GM12878 (cell line): ENCODE measurements at regions not wholly inside any gene's neighbourhood (a gene's known extent, or its start where the extent isn't known, plus 50 kb on each side); places are given as distances from the start of the nearest gene placed in this dataset.

ENCODE experiments used
- ATAC-seq: fragments of 200-7000 bp; cut with Tn5 transposase; 3 replicates; pipeline ENCODE4 v1.9.1; 2020; ENCODE audit warnings: mild to moderate bottlenecking, moderate library complexity
- BruUV-seq: library from RNA; stranded (reverse); fragments of 400-500 nt; replicated peaks from 2 replicates; lab custom pipeline; 2021; lab: Mats Ljungman, UMichigan
- CTCF ChIA-PET: fragments of 300-600 bp; sonication (Branson Sonifier 250); formaldehyde crosslinking; extraction: SDS; loops from one replicate; lab custom pipeline; 2021; ENCODE audit warnings: inconsistent platforms; lab: Yijun Ruan, JAX
- POLR2A ChIA-PET: fragments of 350-600 bp; formaldehyde crosslinking; extraction: SDS; loops from one replicate; lab custom pipeline; 2021; ENCODE audit warnings: inconsistent platforms; lab: Charles Lee
- RAD21 ChIA-PET: fragments of 300-600 bp; sonication (Branson Sonifier 250); formaldehyde crosslinking; loops from one replicate; lab custom pipeline; 2023; ENCODE audit warnings: antibody characterized with exemption; ENCODE audit not compliant: unreplicated experiment; lab: Charles Lee
- SMC1A ChIA-PET: fragments of 300-600 bp; sonication (Branson Sonifier 250); formaldehyde crosslinking; loops from one replicate; lab custom pipeline; 2023; ENCODE audit not compliant: unreplicated experiment, uncharacterized antibody; lab: Charles Lee
- DNase-seq: peaks from one replicate; pipeline ENCODE4 v3.0.0-alpha.2; 2011; ENCODE audit warnings: low read depth, low spot score
- FAIRE-seq: peaks from 3 replicates; lab custom pipeline; 2011; peaks lifted over from hg19 to GRCh38; lab: Jason Lieb, UNC
- H2AFZ ChIP-seq: 2 replicates; pipeline ENCODE4 v1.6.0; 2011; ENCODE audit warnings: low read depth, low read length, control low read depth; ENCODE audit not compliant: control insufficient read depth
- H3K27ac ChIP-seq: 2 replicates; pipeline ENCODE4 v1.5.1; 2011; ENCODE audit warnings: control low read depth; ENCODE audit not compliant: control insufficient read depth, insufficient read depth
- H3K27me3 ChIP-seq, 2 experiments: replicated peaks in 1 of 2; 2 replicates each; pipeline versions ENCODE4 v1.6.0 to v1.6.1; 2011; ENCODE audit warnings: low read length in 1 of 2; ENCODE audit not compliant: control insufficient read depth in 2 of 2, insufficient read depth in 2 of 2
- H3K36me3 ChIP-seq, 2 experiments: 2 replicates each; pipeline ENCODE4 v1.5.1; 2011; ENCODE audit warnings: low read length in 1 of 2; ENCODE audit not compliant: control insufficient read depth in 2 of 2, insufficient read depth in 2 of 2
- H3K4me1 ChIP-seq: 2 replicates; pipeline ENCODE4 v1.6.1; 2011; ENCODE audit warnings: mild to moderate bottlenecking, low read length, moderate library complexity, mixed read lengths; ENCODE audit not compliant: control insufficient read depth, insufficient read depth
- H3K4me2 ChIP-seq: 2 replicates; pipeline ENCODE4 v1.6.0; 2011; ENCODE audit warnings: control low read depth; ENCODE audit not compliant: control insufficient read depth, insufficient read depth
- H3K4me3 ChIP-seq: fragments of 200-600 bp; sonication (generic); 2 replicates; pipeline ENCODE4 v1.5.1; 2016
- H3K79me2 ChIP-seq: 2 replicates; pipeline ENCODE4 v1.6.0; 2011; ENCODE audit warnings: low read length; ENCODE audit not compliant: control insufficient read depth, insufficient read depth
- H3K9ac ChIP-seq: 2 replicates; pipeline ENCODE4 v1.8.0; 2011; ENCODE audit warnings: low read length, control low read depth, mixed read lengths; ENCODE audit not compliant: control insufficient read depth, insufficient read depth
- H3K9me3 ChIP-seq: replicated peaks from 3 replicates; pipeline ENCODE4 v1.5.1; 2011; ENCODE audit warnings: mild to moderate bottlenecking, low read length; ENCODE audit not compliant: control insufficient read depth, insufficient read depth
- H4K20me1 ChIP-seq: 2 replicates; pipeline ENCODE4 v1.6.0; 2011; ENCODE audit not compliant: control insufficient read depth, insufficient read depth
- BCL11A ChIP-seq: IDR thresholded peaks from 2 replicates; pipeline ENCODE4 v1.6.1; 2011; ENCODE audit warnings: low read depth, low read length
- CBFB ChIP-seq: IDR thresholded peaks from 2 replicates; pipeline ENCODE4 v1.6.1; 2016; ENCODE audit warnings: antibody characterized with exemption, low read depth
- CHD1 ChIP-seq: IDR thresholded peaks from 2 replicates; pipeline ENCODE4 v1.6.1; 2012; ENCODE audit warnings: low read depth, low read length, improper control_type of control experiment
- CREB1 ChIP-seq: IDR thresholded peaks from 2 replicates; pipeline ENCODE4 v1.6.1; 2012; ENCODE audit warnings: low read depth, mild to moderate bottlenecking, inconsistent platforms
- CREM ChIP-seq: IDR thresholded peaks from 2 replicates; pipeline ENCODE4 v1.6.1; 2014; ENCODE audit warnings: antibody characterized with exemption, low read depth
- DPF2 ChIP-seq: fragments of 450-650 bp; IDR thresholded peaks from 2 replicates; pipeline ENCODE4 v1.6.1; 2017; ENCODE audit warnings: mild to moderate bottlenecking
- EP300 ChIP-seq, 2 experiments: fragments of 150-350 bp in 1 of 2; IDR thresholded peaks; 2 replicates each; pipeline ENCODE4 v1.6.1; 2011 to 2012; ENCODE audit warnings: low read depth in 2 of 2, low read length in 2 of 2, borderline replicate concordance in 1 of 2, improper control_type of control experiment in 1 of 2, inconsistent platforms in 1 of 2; ENCODE audit not compliant: control insufficient read depth in 1 of 2
- ETV6 ChIP-seq, 2 experiments: fragments of 450-650 bp in 1 of 2; IDR thresholded peaks in 1 of 2; conservative IDR thresholded peaks in 1 of 2; 2 replicates each; pipeline ENCODE4 v1.6.1; 2014; ENCODE audit warnings: antibody characterized with exemption in 1 of 2, borderline replicate concordance in 1 of 2, low read depth in 1 of 2, mild to moderate bottlenecking in 1 of 2, moderate library complexity in 1 of 2
- FOXM1 ChIP-seq: IDR thresholded peaks from 2 replicates; pipeline ENCODE4 v1.6.1; 2012; ENCODE audit warnings: low read depth, mild to moderate bottlenecking, inconsistent platforms, low read length, moderate library complexity
- GATAD2B ChIP-seq: fragments of 450-650 bp; conservative IDR thresholded peaks from 2 replicates; pipeline ENCODE4 v1.6.1; 2017; ENCODE audit warnings: low read depth, mild to moderate bottlenecking, moderate library complexity
- IKZF1 ChIP-seq: fragments of 450-650 bp; conservative IDR thresholded peaks from 2 replicates; pipeline ENCODE4 v1.6.1; 2017; ENCODE audit warnings: antibody characterized with exemption, mild to moderate bottlenecking
- IKZF2 ChIP-seq, 2 experiments: fragments of 450-650 bp; IDR thresholded peaks; 2 replicates each; pipeline ENCODE4 v1.6.1; 2017; ENCODE audit warnings: mild to moderate bottlenecking in 2 of 2, moderate library complexity in 2 of 2
- IRF5 ChIP-seq: fragments of 450-650 bp; IDR thresholded peaks from 2 replicates; pipeline ENCODE4 v1.6.1; 2017; ENCODE audit warnings: borderline replicate concordance
- JUNB ChIP-seq: IDR thresholded peaks from 2 replicates; pipeline ENCODE4 v1.6.1; 2016; ENCODE audit warnings: antibody characterized with exemption, mild to moderate bottlenecking
- MAX ChIP-seq: IDR thresholded peaks from 2 replicates; pipeline ENCODE4 v1.6.1; 2012; ENCODE audit warnings: low read depth, low read length, improper control_type of control experiment
- MEF2B ChIP-seq: fragments of 450-650 bp; IDR thresholded peaks from 2 replicates; pipeline ENCODE4 v1.6.1; 2018; ENCODE audit warnings: mild to moderate bottlenecking, moderate library complexity; ENCODE audit not compliant: partially characterized antibody, poor library complexity, severe bottlenecking
- MTA2 ChIP-seq: fragments of 450-650 bp; IDR thresholded peaks from 2 replicates; pipeline ENCODE4 v1.6.1; 2016; ENCODE audit warnings: low read depth, mild to moderate bottlenecking, moderate library complexity
- NFIC ChIP-seq: IDR thresholded peaks from 2 replicates; pipeline ENCODE4 v1.6.1; 2012; ENCODE audit warnings: low read depth, mild to moderate bottlenecking, inconsistent platforms, low read length, moderate library complexity
- PBX3 ChIP-seq: IDR thresholded peaks from 2 replicates; pipeline ENCODE4 v1.6.1; 2011; ENCODE audit warnings: mild to moderate bottlenecking, low read depth, low read length, moderate library complexity; ENCODE audit not compliant: insufficient replicate concordance
- RUNX3 ChIP-seq: IDR thresholded peaks from 2 replicates; pipeline ENCODE4 v1.6.1; 2012; ENCODE audit warnings: low read length, inconsistent platforms
- SPI1 ChIP-seq: IDR thresholded peaks from 2 replicates; pipeline ENCODE4 v1.6.1; 2011; ENCODE audit warnings: low read depth, mild to moderate bottlenecking, low read length, moderate library complexity, borderline replicate concordance; ENCODE audit not compliant: insufficient read depth
- TCF7 ChIP-seq: IDR thresholded peaks from 2 replicates; pipeline ENCODE4 v1.6.1; 2014; ENCODE audit warnings: antibody characterized with exemption, borderline replicate concordance
- ZNF207 ChIP-seq: fragments of 450-650 bp; IDR thresholded peaks from 2 replicates; pipeline ENCODE4 v1.6.1; 2014; ENCODE audit warnings: antibody characterized with exemption, mild to moderate bottlenecking, borderline replicate concordance
- WGBS: methylation state at CpG from one replicate; pipeline ENCODE4 v1.1.6; 2016; ENCODE audit warnings: low lambda C conversion rate; ENCODE audit not compliant: insufficient replicate concordance, insufficient coverage; ENCODE audit errors: missing lambda C conversion rate; 5-methylcytosine and 5-hydroxymethylcytosine counted together
- in situ Hi-C: fragments of 300-500 bp; cut with MboI; formaldehyde crosslinking; loops from 9 replicates; pipeline ENCODE4 v1.14.3; 2018; ENCODE audit warnings: mixed read lengths
- intact Hi-C: fragments of 100-400 bp; cut with micrococcal nuclease; formaldehyde crosslinking; loops from one replicate; pipeline ENCODE4 v1.14.2; 2022; ENCODE audit not compliant: unreplicated experiment

GRCh38 chr2:226652369-226652768 is 147.3 kb downstream of the IRS1 start:
- H3K4me3 ChIP-seq = no peak overlapping the region
- H3K9me3 ChIP-seq = peaks cover 4% of the 10 kb centered on the region; the same call in 2 of the 3 replicates
- H3K27me3 ChIP-seq = no peaks in the 10 kb centered on the region
- H3K79me2 ChIP-seq = no peaks in the 10 kb centered on the region
- H2AFZ ChIP-seq = no peak overlapping the region
- intact Hi-C loops (no loop called here), in situ Hi-C loops (no loop called here)
- no peaks in the 10 kb centered on the region for H3K36me3 ChIP-seq
- no peaks in the 10 kb centered on the region for H3K4me1 ChIP-seq
- no peak for FAIRE-seq
- 6% methylated on average over 4 of the region's 4 CpGs for WGBS
- BruUV-seq = no TSS peak
- H3K4me2 ChIP-seq = no peak overlapping the region
- no peak for DNase-seq
- H3K27ac ChIP-seq = no peak overlapping the region
- ATAC-seq = peak; percentile 59
- SMC1A ChIA-PET = interaction anchor here (0.6 to 1.4 kb wide), 2 partner anchors 120 to 150 kb away, joined by 3 read pairs; no protein-coding TSS in a partner anchor
- POLR2A ChIA-PET = interaction anchor here (0.6 kb wide), 1 partner anchor 463 kb away, joined by 4 read pairs; no protein-coding TSS in a partner anchor
- no peaks in the 10 kb centered on the region for H4K20me1 ChIP-seq
- CTCF ChIA-PET = interaction anchor here (0.9 to 1.4 kb wide), 3 partner anchors 103 to 148 kb away, joined by 3 read pairs; partner anchors contain the start of gene IRS1
- no peak overlapping the region for H3K9ac ChIP-seq
- RAD21 ChIA-PET = interaction anchor here (0.5 to 0.9 kb wide), 4 partner anchors 38 to 1177 kb away, joined by 3 to 4 read pairs (median 3); no protein-coding TSS in a partner anchor
- TF ChIP-seq SPI1 = peak; percentile 57; the same call in 1 of the 2 replicates
- TF ChIP-seq RUNX3 = peak; percentile 93
- TF ChIP-seq CBFB = 0 out of 2 replicates have a peak, but pooled peaks have one; percentile 25
- 0 out of 2 replicates have a peak, but pooled peaks have one; percentile 26 for TF ChIP-seq FOXM1
- TF ChIP-seq TCF7 = 0 out of 2 replicates have a peak, but pooled peaks have one; percentile 43
- TF ChIP-seq MAX = no peak
- TF ChIP-seq DPF2 = peak; percentile 89
- no peak for TF ChIP-seq IRF5
- peak; percentile 33 for TF ChIP-seq MEF2B
- peak; percentile 23 to 57; a peak in 2 of 4 replicates for TF ChIP-seq EP300 (IDR thresholded peaks at IDR 0.05; ENCODE audit: borderline replicate concordance in 1 of 2, control insufficient read depth in 1 of 2, low read depth in 2 of 2, low read length in 2 of 2)
- TF ChIP-seq JUNB = peak; percentile 80
- TF ChIP-seq BCL11A = peak; percentile 29; the same call in 1 of the 2 replicates
- TF ChIP-seq IKZF1 = peak; percentile 96
- peak in 1 of 2 experiments; percentile 71; a peak in 1 of 4 replicates for TF ChIP-seq ETV6 (conservative IDR thresholded peaks at IDR 0.05 in 1 of 2, IDR thresholded peaks at IDR 0.05 in 1 of 2; ENCODE audit: borderline replicate concordance in 1 of 2, low read depth in 1 of 2)
- TF ChIP-seq CREB1 = 0 out of 2 replicates have a peak, but pooled peaks have one; percentile 51
- peak; percentile 86 for TF ChIP-seq MTA2
- peak; percentile 72; the same call in 1 of the 2 replicates for TF ChIP-seq NFIC
- TF ChIP-seq CHD1 = no peak
- TF ChIP-seq CREM = peak; percentile 64; the same call in 1 of the 2 replicates
- 0 out of 2 replicates have a peak, but pooled peaks have one; percentile 28 for TF ChIP-seq GATAD2B
- TF ChIP-seq ZNF207 = no peak
- peak; percentile 92 to 94 for TF ChIP-seq IKZF2 (IDR thresholded peaks at IDR 0.05)
- TF ChIP-seq PBX3 = no peak
